HUES64 (cell line): ENCODE measurements at regions not wholly inside any gene's neighbourhood (a gene's known extent, or its start where the extent isn't known, plus 50 kb on each side); places are given as distances from the start of the nearest gene placed in this dataset.

Experiments used
- H3K27ac ChIP-seq: 2 replicates; pipeline ENCODE4 v1.7.0; 2013; ENCODE audit warnings: low read depth, low read length, inconsistent platforms
- H3K27me3 ChIP-seq: 2 replicates; pipeline ENCODE4 v1.6.1; 2013; ENCODE audit warnings: mild to moderate bottlenecking, low read length; ENCODE audit not compliant: insufficient read depth
- H3K36me3 ChIP-seq: 2 replicates; pipeline ENCODE4 v1.6.1; 2013; ENCODE audit warnings: mild to moderate bottlenecking, low read length; ENCODE audit not compliant: insufficient read depth
- H3K4me1 ChIP-seq: 2 replicates; pipeline ENCODE4 v1.6.1; 2013; ENCODE audit warnings: mild to moderate bottlenecking, low read length, moderate library complexity; ENCODE audit not compliant: insufficient read depth
- H3K4me3 ChIP-seq: 2 replicates; pipeline ENCODE4 v1.5.1; 2013; ENCODE audit warnings: mild to moderate bottlenecking, low read length, moderate library complexity
- H3K9ac ChIP-seq: 2 replicates; pipeline ENCODE4 v1.6.1; 2013; ENCODE audit warnings: mild to moderate bottlenecking, low read depth, low read length
- H3K9me3 ChIP-seq: 2 replicates; pipeline ENCODE4 v1.6.1; 2013; ENCODE audit warnings: low read depth, low read length; ENCODE audit not compliant: insufficient read depth
- WGBS: fragments of 150-250, 120-280 bp; methylation state at CpG from one replicate; pipeline ENCODE4 v1.1.7; 2013; ENCODE audit warnings: missing lambda C conversion rate; 5-methylcytosine and 5-hydroxymethylcytosine counted together

DNA sequence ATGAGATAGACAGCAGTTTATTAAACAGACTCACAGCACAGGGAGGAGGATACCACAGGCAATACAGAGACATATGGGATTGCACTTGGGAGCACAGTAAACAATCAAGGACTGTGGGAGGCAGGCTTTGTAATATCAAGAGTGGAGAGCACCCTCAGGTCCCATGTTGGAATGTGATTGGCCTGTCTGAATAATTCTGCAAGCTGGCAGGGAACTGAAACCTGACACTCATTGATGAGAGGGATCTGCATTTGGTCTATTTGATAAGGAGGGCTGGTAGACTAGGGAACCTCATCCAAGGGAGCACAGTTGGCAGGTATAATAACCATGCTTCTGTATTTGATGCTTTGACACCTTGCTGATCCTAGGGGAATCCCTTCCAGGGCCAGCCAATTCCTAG lies 69.9 kb upstream of the PRMT6 start:
- Histone ChIP-seq H3K4me1 (peaks cover 28% of the 10 kb centered on the region), H3K27me3 (no peaks in the 10 kb centered on the region), H3K36me3 (no peaks in the 10 kb centered on the region), H3K4me3 (no peak overlapping the region), H3K9ac (no peak overlapping the region), H3K27ac (no peak overlapping the region), H3K9me3 (no peaks in the 10 kb centered on the region)

DNA sequence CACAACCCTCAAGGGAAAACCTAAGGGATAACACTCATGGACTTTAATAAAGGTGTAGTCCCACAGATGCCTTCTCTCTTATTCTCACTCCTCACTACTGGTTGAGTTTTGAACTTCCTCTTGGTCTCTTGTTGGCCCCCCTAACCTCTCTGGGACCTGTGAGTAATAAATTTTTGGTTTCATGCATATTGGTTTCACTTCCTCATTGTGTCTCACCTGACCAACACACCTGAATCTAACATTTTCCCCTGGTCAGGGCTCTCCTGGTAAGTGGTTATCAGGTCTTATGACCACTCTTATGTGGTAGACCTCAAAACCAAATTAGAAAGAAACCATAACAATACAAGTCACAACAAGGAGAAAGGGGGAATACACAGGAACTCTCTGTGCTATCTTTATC lies 60.5 kb upstream of the PRMT6 start:
- no peak overlapping the region for H3K9ac ChIP-seq
- H3K27me3 ChIP-seq = no peaks in the 10 kb centered on the region
- H3K9me3 ChIP-seq = no peaks in the 10 kb centered on the region
- H3K4me1 ChIP-seq = no peaks in the 10 kb centered on the region
- no peak overlapping the region for H3K27ac ChIP-seq
- H3K36me3 ChIP-seq = no peaks in the 10 kb centered on the region
- no peak overlapping the region for H3K4me3 ChIP-seq

DNA sequence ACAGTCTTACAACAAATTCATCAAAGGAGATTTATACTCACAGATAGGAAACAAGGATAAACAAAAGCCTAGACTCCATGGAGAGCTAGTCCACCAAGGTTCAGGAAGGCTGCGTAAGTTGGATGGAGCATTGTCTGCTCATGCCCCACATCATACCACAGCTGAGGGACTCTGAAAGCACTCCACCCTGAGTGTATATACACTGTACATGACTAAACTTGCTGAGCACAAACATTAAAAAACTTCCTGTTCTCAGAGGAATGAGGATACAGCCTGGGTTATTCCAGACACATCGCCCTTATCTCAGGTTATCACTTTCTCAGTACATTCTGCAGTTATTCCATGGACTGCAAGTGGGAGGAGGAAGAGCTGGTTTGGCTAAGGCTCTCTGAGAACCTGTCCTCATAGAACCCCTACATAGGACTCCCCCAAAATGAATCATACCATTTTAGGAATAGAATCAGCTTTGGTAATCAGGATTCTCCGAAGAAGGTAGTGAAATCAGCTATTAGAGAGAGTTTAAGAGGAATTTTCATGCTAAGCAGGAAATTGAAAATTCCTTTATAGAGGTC lies 58.0 kb upstream of the PRMT6 start:
- no peak overlapping the region for H3K9ac ChIP-seq
- H3K4me3 ChIP-seq = no peak overlapping the region
- no peaks in the 10 kb centered on the region for H3K9me3 ChIP-seq
- no peak overlapping the region for H3K27ac ChIP-seq
- H3K27me3 ChIP-seq = no peaks in the 10 kb centered on the region
- no peaks in the 10 kb centered on the region for H3K36me3 ChIP-seq
- 93% methylated on average over 3 of the region's 3 CpGs for WGBS
- H3K4me1 ChIP-seq = no peaks in the 10 kb centered on the region

DNA sequence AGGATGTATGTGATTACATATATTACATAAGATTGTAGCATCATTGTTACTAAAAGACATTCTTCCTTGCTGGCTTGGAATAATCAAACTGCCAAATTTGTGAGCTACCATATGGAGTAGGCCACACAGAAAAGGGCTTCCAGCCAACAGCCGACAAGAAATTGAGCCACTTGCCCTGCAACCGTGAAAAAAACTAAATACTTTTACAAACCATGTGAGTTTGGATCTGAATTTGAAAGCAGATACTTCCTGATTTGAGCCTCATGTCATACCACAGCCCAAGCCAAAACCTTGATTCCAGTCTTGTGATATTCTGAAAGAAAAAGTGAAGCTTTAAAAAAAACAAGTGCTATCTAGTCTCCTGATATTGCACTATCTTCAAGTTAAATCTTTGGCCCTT lies 55.6 kb upstream of the PRMT6 start:
- Histone ChIP-seq H3K4me1 (no peaks in the 10 kb centered on the region), H3K36me3 (no peaks in the 10 kb centered on the region), H3K9me3 (no peaks in the 10 kb centered on the region), H3K27ac (no peak overlapping the region), H3K4me3 (no peak overlapping the region), H3K27me3 (no peaks in the 10 kb centered on the region), H3K9ac (no peak overlapping the region)
- WGBS = 93% methylated on average over 2 of the region's 2 CpGs

DNA sequence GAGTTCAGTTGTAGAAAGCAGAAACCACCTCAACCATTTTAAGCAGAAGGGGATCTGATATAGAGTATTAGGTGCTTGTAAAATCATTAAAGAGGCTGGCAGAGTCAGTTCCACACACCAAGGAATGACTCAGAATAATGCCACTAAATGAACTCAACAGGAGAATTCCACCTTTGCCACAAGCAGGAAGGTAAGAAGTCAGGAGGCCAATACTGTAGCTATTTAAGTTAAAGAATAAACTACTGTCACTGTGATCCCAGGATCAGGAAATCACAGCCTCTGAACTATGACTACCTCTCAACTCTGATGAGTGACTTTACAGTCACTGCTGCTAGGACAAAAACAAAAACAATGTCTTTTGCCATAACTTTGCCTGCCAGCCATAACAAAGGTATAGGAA lies 52.5 kb upstream of the PRMT6 start:
- no peaks in the 10 kb centered on the region for H3K36me3 ChIP-seq

DNA sequence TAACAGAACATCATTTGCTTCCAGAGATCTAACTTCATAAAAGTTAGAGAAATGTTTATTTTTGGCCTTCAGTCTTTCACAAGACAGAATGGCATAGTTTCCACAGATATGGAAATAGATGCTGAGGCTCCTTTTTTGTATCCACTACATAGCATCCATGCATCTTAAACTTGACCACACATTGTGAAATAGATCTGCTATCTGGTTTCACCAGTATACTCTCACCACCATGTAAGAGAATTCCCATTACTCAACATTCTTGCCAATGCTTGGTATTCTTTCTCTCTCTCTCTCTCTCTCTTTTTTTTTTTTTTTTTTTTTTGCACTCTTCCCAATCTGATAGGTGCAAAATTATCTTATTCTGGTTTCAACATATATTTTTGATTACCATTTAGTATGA lies 52.1 kb upstream of the PRMT6 start:
- Histone ChIP-seq H3K9me3 (no peaks in the 10 kb centered on the region), H3K4me1 (no peaks in the 10 kb centered on the region), H3K27me3 (no peaks in the 10 kb centered on the region), H3K27ac (no peak overlapping the region), H3K4me3 (no peak overlapping the region), H3K9ac (no peak overlapping the region), H3K36me3 (no peaks in the 10 kb centered on the region)

More for the DNA sequence above, 52.5 kb upstream of the PRMT6 start:
- H3K27me3 ChIP-seq = no peaks in the 10 kb centered on the region
- H3K9me3 ChIP-seq = no peaks in the 10 kb centered on the region
- no peak overlapping the region for H3K27ac ChIP-seq
- no peak overlapping the region for H3K4me3 ChIP-seq
- H3K4me1 ChIP-seq = no peaks in the 10 kb centered on the region
- no peak overlapping the region for H3K9ac ChIP-seq
